SH-SY5Y (cell line): ENCODE measurements at regions not wholly inside any gene's neighbourhood (a gene's known extent, or its start where the extent isn't known, plus 50 kb on each side); places are given as distances from the start of the nearest gene placed in this dataset.

Source experiments
- GATA2 ChIP-seq: IDR thresholded peaks from 2 replicates; pipeline ENCODE4 v1.6.1; 2011; ENCODE audit warnings: mild to moderate bottlenecking, low read depth, low read length
- GATA3 ChIP-seq: IDR thresholded peaks from 2 replicates; pipeline ENCODE4 v1.6.1; 2011; ENCODE audit warnings: low read depth, mild to moderate bottlenecking, low read length, moderate library complexity

DNA sequence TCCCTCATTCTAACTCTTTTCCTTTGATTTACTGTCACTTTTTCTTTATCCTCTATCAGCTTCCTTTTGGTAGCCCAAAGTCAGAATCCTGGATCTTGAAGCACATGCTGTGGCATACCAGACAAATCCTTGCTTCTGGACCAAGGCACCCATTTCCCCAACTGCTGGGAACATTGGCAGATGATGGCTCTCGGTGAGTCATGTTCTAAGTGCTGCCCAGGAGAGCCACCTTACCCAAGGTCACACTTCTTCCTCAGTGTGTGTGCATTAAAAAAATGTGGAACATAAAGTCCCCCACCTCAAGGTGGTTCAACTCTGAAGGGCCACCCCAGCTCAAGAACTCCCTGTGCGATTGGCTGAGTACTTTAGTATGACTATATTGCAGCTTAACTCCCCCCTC is 141.4 kb upstream of the PUM3 start:
- TF ChIP-seq GATA2 (no peak), GATA3 (no peak)
